ENCODE measurements at regions not wholly inside any gene's neighbourhood (a gene's known extent, or its start where the extent isn't known, plus 50 kb on each side); places are given as distances from the start of the nearest gene placed in this dataset.

- no peak for TF ChIP-seq POLR2A (IDR thresholded peaks at IDR 0.05)
- no peak for TF ChIP-seq CTCF (IDR thresholded peaks at IDR 0.05 in 4 of 5, conservative IDR thresholded peaks at IDR 0.05 in 1 of 5)
These were observed 217.4 kb downstream of the KCNE4 start for GRCh38 chr2:223269386-223269785.

All from gastrocnemius medialis (tissue), 4 donors.